Naive thymus-derived CD8-positive, alpha-beta T cell (primary cell): ENCODE measurements at regions not wholly inside any gene's neighbourhood (a gene's known extent, or its start where the extent isn't known, plus 50 kb on each side); places are given as distances from the start of the nearest gene placed in this dataset.

ENCODE experiments used
- ATAC-seq, 2 donors: fragments of 150-1000 bp; cut with Tn5 transposase in 1 of 2; sonication (Bioruptor Pico), chemical (Tn5 transposase) in 1 of 2; 1 replicate in 1 of 2; 2 replicates in 1 of 2; pipeline ENCODE4 v1.10.0; 2021; ENCODE audit warnings: mild to moderate bottlenecking in 2 of 2, moderate library complexity in 2 of 2
- POLR2A ChIA-PET: fragments of 350-600 bp; sonication (Branson Sonifier 250); formaldehyde crosslinking; loops from one replicate; lab custom pipeline; 2021; ENCODE audit warnings: antibody characterized with exemption; lab: Charles Lee
- DNase-seq, 10 donors: peaks; one replicate each; pipeline versions ENCODE4 v3.0.0 to v3.0.0-alpha.2; 2020 to 2022
- H3K27ac Mint-ChIP-seq, 10 donors: one replicate each; pipeline ENCODE4 v1.8.0; 2020 to 2022; ENCODE audit warnings: mild to moderate bottlenecking in 10 of 10, mixed read lengths in 10 of 10, moderate library complexity in 4 of 10, inconsistent platforms in 1 of 10
- H3K27me3 Mint-ChIP-seq, 5 donors: one replicate each; pipeline ENCODE4 v1.8.0; 2021 to 2022; ENCODE audit warnings: mixed read lengths in 5 of 5
- H3K36me3 Mint-ChIP-seq, 3 donors: one replicate each; pipeline ENCODE4 v1.8.0; 2020 to 2022; ENCODE audit warnings: mixed read lengths in 3 of 3, mild to moderate bottlenecking in 2 of 3, inconsistent platforms in 1 of 3
- H3K4me1 Mint-ChIP-seq, 4 donors: one replicate each; pipeline ENCODE4 v1.8.0; 2021 to 2022; ENCODE audit warnings: mixed read lengths in 4 of 4
- H3K4me3 Mint-ChIP-seq, 10 donors: one replicate each; pipeline ENCODE4 v1.8.0; 2020 to 2022; ENCODE audit warnings: mild to moderate bottlenecking in 10 of 10, mixed read lengths in 10 of 10, moderate library complexity in 6 of 10, inconsistent platforms in 1 of 10
- H3K9me3 Mint-ChIP-seq, 9 donors: one replicate each; pipeline ENCODE4 v1.8.0; 2020 to 2022; ENCODE audit warnings: mixed read lengths in 9 of 9, mild to moderate bottlenecking in 3 of 9, inconsistent platforms in 1 of 9, moderate library complexity in 1 of 9

DNA sequence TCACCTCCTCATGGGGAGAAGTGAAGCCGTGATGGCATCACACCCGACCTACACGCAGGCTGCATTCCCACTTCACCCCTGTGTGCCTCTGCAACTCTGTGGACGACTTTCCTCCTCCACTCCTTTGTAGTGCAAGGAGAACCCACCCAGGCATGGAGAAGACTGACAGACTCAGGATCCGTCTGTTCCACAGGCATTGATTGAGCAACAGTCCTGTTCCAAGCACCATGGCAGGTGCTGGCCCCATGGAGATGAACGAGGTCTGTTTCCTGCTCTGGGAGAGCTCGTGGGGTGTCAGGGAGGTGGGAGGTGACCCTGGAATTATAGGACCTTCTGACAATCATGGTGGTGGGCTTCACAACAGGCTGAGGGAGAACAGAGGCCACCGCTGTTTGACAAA lies 284.7 kb upstream of the HDAC4 start:
- H3K27ac Mint-ChIP-seq: no peak overlapping the region
- DNase-seq (no peak), ATAC-seq (no peak)
- H3K4me1 Mint-ChIP-seq: no peaks in the 10 kb centered on the region
- H3K9me3 Mint-ChIP-seq: peaks cover 0 to 30% (median 2%) of the 10 kb centered on the region in 9 donors
- POLR2A ChIA-PET: no interaction called here
- H3K4me3 Mint-ChIP-seq: no peak overlapping the region
- H3K36me3 Mint-ChIP-seq: peaks cover 0 to 16% (median 0%) of the 10 kb centered on the region in 3 donors
- peaks cover 11 to 48% (median 34%) of the 10 kb centered on the region in 5 donors for H3K27me3 Mint-ChIP-seq

DNA sequence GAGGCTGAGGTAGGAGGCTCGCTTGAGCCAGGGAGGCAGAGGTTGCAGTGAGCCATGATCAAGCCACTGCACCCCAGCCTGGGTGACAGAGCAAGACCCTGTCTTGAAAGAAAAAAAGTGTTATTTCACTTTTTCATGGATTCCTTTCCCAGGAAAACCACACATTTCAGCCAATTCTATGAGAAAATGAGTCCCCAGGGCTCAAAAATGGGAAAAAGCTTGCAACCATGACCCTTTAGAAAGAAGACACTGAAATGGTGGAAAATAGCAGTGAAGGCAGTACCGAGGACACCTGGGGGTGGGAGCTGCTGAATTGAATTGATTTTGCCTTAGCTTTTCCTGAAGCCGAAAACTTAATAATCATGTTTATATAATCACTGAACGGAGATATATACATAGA lies 284.2 kb upstream of the HDAC4 start:
- Mint-ChIP-seq H3K27me3 (peaks cover 11 to 48% (median 34%) of the 10 kb centered on the region in 5 donors), H3K9me3 (peaks cover 0 to 30% (median 2%) of the 10 kb centered on the region in 9 donors), H3K4me3 (no peak overlapping the region), H3K36me3 (peaks cover 0 to 16% (median 0%) of the 10 kb centered on the region in 3 donors), H3K4me1 (no peaks in the 10 kb centered on the region), H3K27ac (no peak overlapping the region)
- no peak for DNase-seq
- ATAC-seq: no peak
- POLR2A ChIA-PET: no interaction called here

DNA sequence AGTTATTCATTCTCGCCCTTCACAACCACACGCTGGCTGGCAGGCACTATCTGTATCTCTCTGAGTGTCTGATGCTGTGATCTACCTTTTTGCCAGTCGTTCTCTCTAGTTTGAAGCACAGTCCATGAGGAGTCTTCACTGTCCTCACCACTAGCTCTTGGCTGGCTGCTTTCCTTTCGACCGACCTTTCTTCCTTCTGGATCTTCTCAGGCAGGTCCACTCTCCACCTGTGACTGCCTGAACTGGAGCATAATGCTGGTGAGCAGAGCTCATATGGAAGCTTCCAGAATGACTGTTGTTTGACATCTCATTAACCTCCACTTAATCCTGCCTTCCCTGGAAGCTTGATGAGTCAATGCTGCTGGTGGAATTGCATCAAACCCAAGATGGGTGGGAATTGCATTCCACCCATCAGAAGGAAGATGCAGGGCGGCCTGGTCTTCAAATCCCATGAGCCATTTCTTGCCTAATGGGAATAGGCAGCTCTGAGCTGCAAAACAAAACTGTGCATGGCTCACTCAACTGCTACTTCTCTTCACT lies 283.5 kb upstream of the HDAC4 start:
- Mint-ChIP-seq H3K4me3 (no peak overlapping the region), H3K9me3 (peaks cover 0 to 30% (median 2%) of the 10 kb centered on the region in 9 donors), H3K36me3 (peaks cover 0 to 16% (median 0%) of the 10 kb centered on the region in 3 donors), H3K27me3 (peaks cover 11 to 48% (median 35%) of the 10 kb centered on the region in 5 donors), H3K27ac (peak overlapping the region in 1 of 10 donors; percentile 15), H3K4me1 (no peaks in the 10 kb centered on the region)
- DNase-seq (no peak), ATAC-seq (no peak)
- POLR2A ChIA-PET: no interaction called here

DNA sequence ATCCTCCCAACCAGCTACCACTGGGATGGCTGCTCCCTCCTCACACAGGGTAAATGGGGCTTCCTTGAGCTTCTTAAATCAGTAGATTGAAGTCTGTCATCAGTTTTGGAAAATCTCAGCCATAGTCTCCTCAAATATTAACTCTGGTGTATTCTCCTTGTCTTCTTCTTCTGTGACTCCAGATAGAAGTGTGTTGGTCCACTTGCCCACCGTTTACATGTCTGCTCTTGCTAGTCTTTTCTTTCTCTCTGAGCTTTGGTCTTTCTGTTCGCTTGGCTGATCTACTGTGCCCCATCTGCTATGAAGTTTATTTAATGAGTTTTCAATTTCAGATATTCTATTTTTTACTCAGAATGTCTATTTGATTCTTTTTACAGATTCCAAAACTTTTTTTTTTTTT lies 281.7 kb upstream of the HDAC4 start:
- Mint-ChIP-seq H3K9me3 (peaks cover 0 to 30% (median 2%) of the 10 kb centered on the region in 9 donors), H3K27ac (no peak overlapping the region), H3K27me3 (peaks cover 11 to 35% (median 31%) of the 10 kb centered on the region in 5 donors), H3K4me3 (no peak overlapping the region), H3K36me3 (peaks cover 0 to 16% (median 0%) of the 10 kb centered on the region in 3 donors), H3K4me1 (no peaks in the 10 kb centered on the region)
- POLR2A ChIA-PET: no interaction called here
- ATAC-seq (no peak), DNase-seq (no peak)

DNA sequence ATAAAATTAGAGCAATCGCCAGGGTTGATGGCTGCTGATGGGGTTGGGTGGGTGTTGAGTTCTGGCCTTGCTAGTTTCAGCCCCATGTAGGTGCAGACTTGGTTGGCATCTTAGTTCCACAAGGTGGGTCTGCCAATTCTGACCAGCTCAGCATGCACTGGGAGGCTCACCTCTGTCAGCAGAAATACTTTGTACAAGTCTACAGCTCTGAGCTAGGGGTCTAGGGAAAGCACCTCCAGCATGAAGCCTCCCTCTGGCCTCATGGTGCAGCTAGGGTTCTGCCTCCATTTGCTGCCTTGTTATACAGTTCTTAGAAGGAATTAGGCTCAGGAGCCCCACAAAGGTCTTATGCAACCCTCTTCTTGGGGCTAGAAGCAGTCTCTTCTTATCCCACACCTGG lies 278.9 kb upstream of the HDAC4 start:
- Mint-ChIP-seq H3K36me3 (peaks cover 0 to 16% (median 0%) of the 10 kb centered on the region in 3 donors), H3K27me3 (peaks cover 3 to 28% (median 23%) of the 10 kb centered on the region in 5 donors), H3K4me3 (no peak overlapping the region), H3K9me3 (peaks cover 0 to 30% (median 2%) of the 10 kb centered on the region in 9 donors), H3K27ac (no peak overlapping the region), H3K4me1 (no peaks in the 10 kb centered on the region)
- no peak for ATAC-seq
- POLR2A ChIA-PET: no interaction called here
- DNase-seq: no peak

DNA sequence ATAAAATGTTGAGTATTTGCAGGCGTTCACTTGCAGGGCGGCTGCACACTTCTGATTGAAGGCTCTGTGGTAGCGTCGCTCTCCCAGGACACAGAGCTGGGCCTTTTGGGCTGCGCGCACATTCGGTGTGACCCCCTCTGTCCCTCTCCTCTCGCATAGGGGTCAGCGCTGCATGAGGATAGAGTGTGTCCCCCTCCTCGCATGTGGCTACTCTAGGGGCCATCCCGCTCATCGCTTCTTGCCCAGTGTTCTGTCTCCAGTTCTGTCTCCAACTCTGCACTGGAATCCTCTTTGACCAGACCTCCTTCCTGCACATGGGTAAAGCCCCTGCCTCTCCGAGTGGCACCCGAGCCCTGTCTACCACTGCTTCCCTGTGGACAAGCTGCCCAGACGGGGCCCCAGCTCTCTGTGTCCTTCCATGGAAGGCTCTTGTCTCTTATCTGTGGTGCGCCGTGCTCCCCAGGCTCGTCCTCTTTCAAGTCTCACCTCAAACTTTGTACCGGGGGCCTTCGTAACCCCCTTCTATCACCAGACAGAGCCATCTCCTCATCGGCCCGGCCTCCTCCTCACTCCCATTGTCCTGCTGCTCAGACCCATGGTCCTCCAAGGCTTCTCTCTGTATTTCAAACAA lies 278.0 kb upstream of the HDAC4 start:
- Mint-ChIP-seq H3K36me3 (peaks cover 0 to 9% (median 0%) of the 10 kb centered on the region in 3 donors), H3K4me1 (no peaks in the 10 kb centered on the region), H3K9me3 (peaks cover 0 to 23% (median 1%) of the 10 kb centered on the region in 9 donors), H3K27me3 (peaks cover 2 to 20% (median 13%) of the 10 kb centered on the region in 5 donors), H3K27ac (no peak overlapping the region), H3K4me3 (no peak overlapping the region)
- POLR2A ChIA-PET: no interaction called here
- no peak for ATAC-seq
- no peak for DNase-seq

DNA sequence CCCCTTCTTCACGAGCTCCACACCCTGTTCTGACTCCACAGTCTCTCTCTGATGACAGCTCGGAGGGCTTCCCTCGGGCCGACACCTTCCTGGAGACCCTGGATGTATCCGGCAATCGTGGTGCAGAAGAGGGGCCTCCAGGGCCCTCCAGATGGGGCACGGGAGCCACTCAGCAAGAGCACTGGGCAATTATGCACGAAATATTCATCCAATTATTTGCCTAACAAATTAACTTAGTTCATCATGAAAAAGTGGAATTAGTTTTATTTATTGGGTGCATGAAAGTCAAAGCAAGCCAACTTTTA lies 277.3 kb upstream of the HDAC4 start:
- Mint-ChIP-seq H3K9me3 (peaks cover 0 to 17% (median 1%) of the 10 kb centered on the region in 9 donors), H3K36me3 (peaks cover 0 to 8% (median 0%) of the 10 kb centered on the region in 3 donors), H3K4me1 (no peaks in the 10 kb centered on the region), H3K27ac (no peak overlapping the region), H3K27me3 (peaks cover 2 to 18% (median 10%) of the 10 kb centered on the region in 5 donors), H3K4me3 (no peak overlapping the region)
- ATAC-seq (no peak), DNase-seq (no peak)
- POLR2A ChIA-PET: no interaction called here

DNA sequence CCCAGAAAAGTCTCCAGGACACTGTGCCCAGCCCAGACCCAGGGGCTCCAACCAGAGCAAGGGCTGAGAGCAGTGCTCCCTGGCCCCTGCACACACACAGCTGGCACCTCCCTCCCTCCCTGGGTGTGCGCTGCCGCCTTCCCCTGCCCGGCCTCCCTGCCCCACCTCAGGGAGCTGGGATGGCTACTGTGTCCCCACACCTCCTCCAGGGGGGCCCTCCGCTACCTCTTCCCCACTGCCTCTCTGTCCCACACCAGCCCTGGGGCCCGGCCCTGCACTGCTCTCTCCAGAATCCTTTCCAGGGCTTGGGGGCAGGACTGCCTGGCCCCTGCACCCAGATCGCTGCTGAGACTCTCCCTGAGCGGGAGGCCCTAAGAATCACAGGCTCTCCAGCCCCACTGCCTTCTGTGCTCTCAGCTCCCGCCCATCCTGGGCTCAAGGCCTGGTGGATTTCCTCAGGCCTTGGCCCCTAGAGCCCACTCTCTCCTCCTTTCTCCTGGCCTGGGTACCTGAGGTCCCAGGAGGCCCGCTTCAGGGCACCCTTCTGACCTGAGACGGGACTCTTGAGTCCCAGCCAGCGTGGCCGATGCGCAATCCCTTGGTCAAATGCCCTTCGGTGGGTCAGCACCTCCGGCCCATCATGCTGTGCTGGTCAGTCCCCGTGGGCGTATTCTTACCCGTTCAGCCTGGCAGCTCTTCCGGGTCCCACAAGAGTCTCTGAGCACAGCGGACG lies 276.8 kb upstream of the HDAC4 start:
- DNase-seq (no peak), ATAC-seq (no peak)
- POLR2A ChIA-PET: no interaction called here
- H3K9me3 Mint-ChIP-seq: peaks cover 0 to 12% (median under 1%) of the 10 kb centered on the region in 9 donors
- peaks cover 0 to 3% (median 0%) of the 10 kb centered on the region in 3 donors for H3K36me3 Mint-ChIP-seq
- no peak overlapping the region for H3K4me3 Mint-ChIP-seq
- peaks cover 2 to 14% (median 5%) of the 10 kb centered on the region in 5 donors for H3K27me3 Mint-ChIP-seq
- H3K4me1 Mint-ChIP-seq: no peaks in the 10 kb centered on the region
- H3K27ac Mint-ChIP-seq: no peak overlapping the region

DNA sequence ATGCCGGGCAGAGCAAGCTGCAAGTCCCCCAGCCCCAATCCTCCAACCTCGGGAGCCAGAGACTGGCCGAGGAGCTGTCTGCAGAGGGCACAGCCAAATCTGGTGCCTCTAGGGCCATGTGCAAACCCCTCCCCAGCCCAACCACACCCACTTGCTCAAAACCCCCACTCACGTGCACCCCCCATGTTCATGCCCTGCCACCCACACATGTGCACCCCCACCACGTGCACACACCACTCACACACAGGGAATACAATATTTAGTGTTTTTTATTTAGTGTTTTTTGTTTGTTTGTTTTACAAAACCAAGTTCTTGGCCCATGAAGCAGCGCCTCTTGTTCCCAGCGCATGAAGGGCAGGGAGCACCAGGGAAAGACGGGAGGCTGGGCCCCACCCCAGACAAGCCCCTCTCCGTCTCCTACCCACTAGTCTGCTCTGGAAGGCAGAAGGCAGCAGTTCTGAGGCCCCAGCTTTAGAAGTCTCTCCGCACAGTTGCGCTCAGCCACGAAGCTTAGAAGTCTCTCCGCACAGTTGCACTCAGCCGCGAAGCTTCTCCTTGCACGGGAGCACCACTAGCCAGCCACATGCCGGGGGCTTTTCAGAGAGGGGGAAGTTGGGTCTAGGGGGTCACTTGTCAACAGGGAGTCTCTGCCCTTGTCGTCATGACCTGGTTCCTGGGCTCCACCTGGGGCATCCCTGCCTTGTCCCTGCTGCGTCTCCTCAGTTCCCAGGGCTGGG lies 276.1 kb upstream of the HDAC4 start:
- H3K4me1 Mint-ChIP-seq: no peaks in the 10 kb centered on the region
- H3K27ac Mint-ChIP-seq: no peak overlapping the region
- DNase-seq (no peak), ATAC-seq (no peak)
- H3K36me3 Mint-ChIP-seq: no peaks in the 10 kb centered on the region
- H3K27me3 Mint-ChIP-seq: peaks cover 0 to 11% (median 2%) of the 10 kb centered on the region in 5 donors
- peaks cover 0 to 4% (median 0%) of the 10 kb centered on the region in 9 donors for H3K9me3 Mint-ChIP-seq
- POLR2A ChIA-PET: no interaction called here
- no peak overlapping the region for H3K4me3 Mint-ChIP-seq

DNA sequence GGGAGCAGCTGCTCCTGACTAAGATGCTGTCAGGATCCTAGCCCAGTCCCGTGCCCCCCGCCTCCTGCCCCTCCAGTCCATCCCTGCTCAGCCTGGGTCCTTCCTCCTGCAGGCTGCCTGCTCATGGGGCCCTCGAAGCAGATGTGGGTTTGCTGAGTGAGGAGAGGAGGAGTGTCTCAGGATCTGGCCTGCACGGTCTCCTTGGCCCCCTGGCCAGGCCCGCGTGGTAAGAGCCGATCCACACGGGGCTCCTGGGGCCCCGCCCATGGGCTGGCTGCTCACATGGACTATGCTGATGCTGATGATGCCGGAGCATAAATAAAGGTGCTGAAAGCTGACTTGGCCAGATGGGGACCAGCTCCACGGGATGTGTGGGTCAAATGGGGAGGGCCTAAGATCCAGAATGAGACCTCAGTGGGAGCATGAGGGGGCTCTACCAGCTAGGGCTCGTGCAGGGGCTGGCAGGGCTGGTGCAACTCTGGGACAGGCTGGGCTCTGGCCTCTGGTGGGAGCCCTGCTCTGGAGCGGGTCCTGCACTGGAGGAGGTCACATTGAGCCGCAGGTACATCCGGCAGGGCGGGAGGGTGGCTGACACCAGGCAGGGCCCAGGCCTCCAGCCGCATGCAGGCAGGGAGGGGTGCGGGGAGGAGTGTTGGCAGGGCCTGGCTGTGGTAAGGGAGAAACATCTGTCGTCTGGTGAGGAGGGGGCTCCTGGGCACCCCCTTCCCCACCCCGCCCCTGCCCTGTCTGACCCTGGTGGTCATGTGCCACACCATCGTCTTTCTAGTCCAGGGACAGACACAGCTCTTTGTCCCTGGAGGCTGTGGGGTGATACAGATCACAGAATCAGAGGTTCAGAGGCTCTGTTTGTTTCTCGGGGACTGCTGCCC lies 275.3 kb upstream of the HDAC4 start:
- Mint-ChIP-seq H3K9me3 (peaks cover 0 to 4% (median 0%) of the 10 kb centered on the region in 9 donors), H3K27me3 (peaks cover 0 to 11% (median 2%) of the 10 kb centered on the region in 5 donors), H3K4me3 (no peak overlapping the region), H3K4me1 (no peaks in the 10 kb centered on the region), H3K36me3 (no peaks in the 10 kb centered on the region), H3K27ac (no peak overlapping the region)
- POLR2A ChIA-PET: no interaction called here
- no peak for DNase-seq
- no peak for ATAC-seq

DNA sequence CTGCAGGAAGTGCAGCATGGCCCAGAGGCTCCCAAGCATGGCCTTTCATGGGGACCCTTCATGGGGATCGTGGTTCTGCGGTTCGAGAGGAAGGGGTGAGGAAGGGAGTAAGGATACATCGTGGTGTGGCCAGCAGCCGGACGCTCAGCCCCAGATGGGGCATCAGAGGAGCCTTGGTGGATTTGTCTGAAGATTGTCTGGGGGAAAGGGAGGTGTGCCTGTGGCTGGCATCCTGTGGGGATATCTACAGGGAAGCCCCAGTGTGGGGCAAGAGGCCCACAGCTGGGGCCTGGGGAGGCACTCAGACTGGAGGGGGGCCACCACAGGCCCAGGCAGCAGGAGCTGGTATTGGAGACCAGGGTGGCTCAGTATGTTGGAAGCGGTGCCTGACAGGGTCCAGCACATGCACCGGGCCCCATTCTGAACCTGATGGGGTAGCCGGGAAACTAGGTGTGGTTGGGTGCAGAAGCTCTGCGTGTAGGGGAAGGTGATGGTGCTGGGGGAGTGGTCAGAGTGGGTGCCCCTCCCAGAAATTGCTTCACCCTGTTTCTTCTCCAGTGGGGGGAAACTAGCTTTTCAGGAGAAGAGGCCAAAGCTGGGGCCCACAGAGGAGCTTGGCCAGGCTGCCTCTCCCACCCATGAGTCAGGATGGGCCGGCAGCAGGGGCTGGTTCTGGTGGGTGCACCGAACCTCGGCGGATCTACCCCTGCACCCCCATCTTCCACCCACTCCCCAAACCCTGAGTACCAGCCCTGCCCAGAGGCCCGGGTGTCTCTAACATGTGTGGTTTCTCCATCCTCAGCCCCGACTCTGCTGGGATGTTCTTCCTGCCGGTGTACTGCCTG lies 274.4 kb upstream of the HDAC4 start:
- Mint-ChIP-seq H3K36me3 (no peaks in the 10 kb centered on the region), H3K9me3 (no peaks in the 10 kb centered on the region), H3K27me3 (peaks cover 0 to 11% (median 2%) of the 10 kb centered on the region in 5 donors), H3K4me3 (no peak overlapping the region), H3K27ac (no peak overlapping the region), H3K4me1 (no peaks in the 10 kb centered on the region)
- POLR2A ChIA-PET: no interaction called here
- ATAC-seq (no peak), DNase-seq (no peak)
